Right lobe of liver (tissue), 6 donors: ENCODE measurements at regions not wholly inside any gene's neighbourhood (a gene's known extent, or its start where the extent isn't known, plus 50 kb on each side); places are given as distances from the start of the nearest gene placed in this dataset.
"Not testable (repeated sequence)": the region's sequence is repeated elsewhere in the genome, so short reads cannot be mapped to it uniquely, and the experiment has no call there.

ENCODE experiments used
- ATAC-seq, 4 donors: fragments of 200-7000 bp; cut with Tn5 transposase; one replicate each; pipeline ENCODE4 v1.9.1; 2020; ENCODE audit warnings: mild to moderate bottlenecking in 4 of 4, moderate library complexity in 4 of 4
- DNase-seq, 3 donors: peaks; one replicate each; pipeline ENCODE4 v3.0.0-alpha.2; 2020
- H3K27ac ChIP-seq, 3 donors: fragments of 200-600 bp; one replicate each; pipeline ENCODE4 v1.8.0; 2022
- H3K27me3 ChIP-seq, 2 donors: fragments of 200-600 bp; one replicate each; pipeline ENCODE4 v1.8.0; 2022
- H3K36me3 ChIP-seq, 4 donors: fragments of 200-600 bp; sonication (generic) in 1 of 4; one replicate each; pipeline versions ENCODE4 v1.5.1 to v1.8.0; 2017 to 2022; ENCODE audit warnings: control low read depth in 1 of 4
- H3K4me1 ChIP-seq, 4 donors: fragments of 200-600 bp; sonication (generic) in 1 of 4; one replicate each; pipeline versions ENCODE4 v1.5.1 to v1.8.0; 2017 to 2022; ENCODE audit warnings: control low read depth in 1 of 4
- H3K4me3 ChIP-seq, 3 donors: fragments of 200-600 bp; one replicate each; pipeline ENCODE4 v1.8.0; 2022
- H3K9me3 ChIP-seq, 4 donors: fragments of 200-600 bp; sonication (generic) in 1 of 4; one replicate each; pipeline versions ENCODE4 v1.5.1 to v1.8.0; 2017 to 2022; ENCODE audit warnings: control low read depth in 1 of 4
- CTCF ChIP-seq, 4 donors: fragments of 200-600 bp in 3 of 4; fragments of 450-650 bp in 1 of 4; IDR thresholded peaks; one replicate each; pipeline versions ENCODE4 v1.5.1 to v1.8.0; 2016 to 2022; ENCODE audit warnings: antibody characterized with exemption in 4 of 4, mild to moderate bottlenecking in 2 of 4
- POLR2A ChIP-seq: fragments of 450-650 bp; IDR thresholded peaks from one replicate; pipeline ENCODE4 v1.6.1; 2017; ENCODE audit warnings: antibody characterized with exemption, mild to moderate bottlenecking
- WGBS: methylation state at CpG from one replicate; pipeline ENCODE4 v1.1.6; 2018; ENCODE audit warnings: low coverage, low lambda C conversion rate; ENCODE audit not compliant: insufficient coverage; ENCODE audit errors: missing lambda C conversion rate; 5-methylcytosine and 5-hydroxymethylcytosine counted together
- intact Hi-C, 2 donors: fragments of 100-400 bp; cut with DNase I; formaldehyde crosslinking; loops; one replicate each; pipeline versions ENCODE4 v1.11.2 to v1.14.1; 2022
- donor health status: DM: no; HTN: yes; CAD: no.
- donor health status: DM: no; HTN: no; CAD: no.
- donor health status: DM: no; HTN: no; CAD: no.
- donor health status: DM: no; HTN: yes; CAD: no.
- donor health status: DM: no; HTN: yes; CAD: no.

GRCh38 chr2:61649021-61649420 lies 110.9 kb upstream of the XPO1 start:
- ATAC-seq (no peak), DNase-seq (no peak)
- Histone ChIP-seq H3K36me3 (no peaks in the 10 kb centered on the region), H3K9me3 (no peaks in the 10 kb centered on the region), H3K27ac (no peak overlapping the region), H3K27me3 (no peaks in the 10 kb centered on the region), H3K4me3 (no peak overlapping the region), H3K4me1 (no peaks in the 10 kb centered on the region)
- TF ChIP-seq CTCF (IDR thresholded peaks at IDR 0.05) (no peak), POLR2A (no peak)
- WGBS, result 92% methylated on average over 2 of the region's 2 CpGs
- intact Hi-C loops, result no loop called here

DNA sequence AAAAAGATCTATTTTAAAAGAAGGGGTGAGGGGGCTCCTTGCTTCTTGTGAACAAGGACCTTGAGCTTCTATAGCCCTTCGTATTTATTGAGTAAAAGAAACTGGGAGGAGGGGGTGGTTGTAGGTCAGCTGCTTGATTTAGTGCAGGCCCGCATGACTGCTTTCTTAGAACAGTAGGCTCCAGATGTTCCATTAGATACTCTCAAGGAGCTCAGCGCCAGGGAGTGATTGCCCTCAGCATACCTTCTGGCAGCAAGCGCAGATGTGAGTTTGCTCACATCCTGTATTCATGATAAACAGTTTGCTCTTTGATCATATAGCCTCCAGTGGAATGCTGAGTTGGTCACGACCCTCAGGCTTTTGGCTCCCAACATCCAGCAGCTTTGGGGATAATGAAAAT lies 108.9 kb upstream of the XPO1 start:
- intact Hi-C loops, result no loop called here
- Histone ChIP-seq H3K4me3 (no peak overlapping the region), H3K9me3 (no peaks in the 10 kb centered on the region), H3K27ac (no peak overlapping the region), H3K36me3 (no peaks in the 10 kb centered on the region), H3K4me1 (no peaks in the 10 kb centered on the region), H3K27me3 (no peaks in the 10 kb centered on the region)
- TF ChIP-seq CTCF (IDR thresholded peaks at IDR 0.05), result no peak
- TF ChIP-seq POLR2A, result no peak
- ATAC-seq (no peak), DNase-seq (no peak)
- WGBS, result 83% methylated on average over 3 of the region's 5 CpGs

DNA sequence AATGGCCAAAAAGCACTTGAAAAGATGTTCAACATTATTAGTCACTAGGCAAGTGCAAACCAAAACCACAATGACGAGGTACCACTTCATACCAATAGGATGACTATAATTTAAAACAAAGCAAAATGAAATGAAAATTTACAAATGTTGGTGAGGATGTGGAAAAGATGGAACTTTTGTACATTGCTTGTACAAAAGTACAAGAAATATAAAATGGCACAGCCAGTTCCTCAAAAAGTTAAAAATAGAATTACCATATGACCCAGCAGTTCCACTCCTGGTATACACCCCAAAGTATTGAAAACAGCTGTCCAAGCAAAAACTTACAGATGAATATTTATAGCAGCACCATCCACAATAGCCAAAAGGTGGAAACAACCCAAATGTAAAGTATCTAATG lies 107.8 kb upstream of the XPO1 start:
- TF ChIP-seq CTCF (IDR thresholded peaks at IDR 0.05) (no peak), POLR2A (no peak)
- H3K27me3 ChIP-seq, result no peaks in the 10 kb centered on the region
- H3K36me3 ChIP-seq, result no peaks in the 10 kb centered on the region
- ATAC-seq (no peak), DNase-seq (no peak)
- no peak overlapping the region for H3K27ac ChIP-seq
- 70% methylated on average over 1 of the region's 1 CpG for WGBS
- H3K4me1 ChIP-seq, result no peaks in the 10 kb centered on the region
- intact Hi-C loops, result no loop called here
- H3K9me3 ChIP-seq, result no peaks in the 10 kb centered on the region
- H3K4me3 ChIP-seq, result no peak overlapping the region

GRCh38 chr2:61643153-61643552 lies 105.0 kb upstream of the XPO1 start:
- H3K27me3 ChIP-seq, ATAC-seq, H3K27ac ChIP-seq, intact Hi-C loops, H3K4me3 ChIP-seq, H3K36me3 ChIP-seq, DNase-seq, H3K9me3 ChIP-seq, H3K4me1 ChIP-seq: not testable (repeated sequence)
- 91% methylated on average over 6 of the region's 6 CpGs for WGBS

- Histone ChIP-seq H3K36me3 (no peaks in the 10 kb centered on the region), H3K9me3 (no peaks in the 10 kb centered on the region), H3K27ac (no peak overlapping the region), H3K27me3 (no peaks in the 10 kb centered on the region), H3K4me1 (no peaks in the 10 kb centered on the region), H3K4me3 (no peak overlapping the region)
- no peak for TF ChIP-seq CTCF (IDR thresholded peaks at IDR 0.05)
- TF ChIP-seq POLR2A, result no peak
- WGBS, result 94% methylated on average over 2 of the region's 2 CpGs
- DNase-seq (no peak), ATAC-seq (no peak)
- intact Hi-C loops, result no loop called here
Observed at GRCh38 chr2:61640406-61640805, 102.2 kb upstream of the XPO1 start.
